ENCODE measurements at regions not wholly inside any gene's neighbourhood (a gene's known extent, or its start where the extent isn't known, plus 50 kb on each side); places are given as distances from the start of the nearest gene placed in this dataset.
"Not testable (repeated sequence)": the region's sequence is repeated elsewhere in the genome, so short reads cannot be mapped to it uniquely, and the experiment has no call there.

DNA sequence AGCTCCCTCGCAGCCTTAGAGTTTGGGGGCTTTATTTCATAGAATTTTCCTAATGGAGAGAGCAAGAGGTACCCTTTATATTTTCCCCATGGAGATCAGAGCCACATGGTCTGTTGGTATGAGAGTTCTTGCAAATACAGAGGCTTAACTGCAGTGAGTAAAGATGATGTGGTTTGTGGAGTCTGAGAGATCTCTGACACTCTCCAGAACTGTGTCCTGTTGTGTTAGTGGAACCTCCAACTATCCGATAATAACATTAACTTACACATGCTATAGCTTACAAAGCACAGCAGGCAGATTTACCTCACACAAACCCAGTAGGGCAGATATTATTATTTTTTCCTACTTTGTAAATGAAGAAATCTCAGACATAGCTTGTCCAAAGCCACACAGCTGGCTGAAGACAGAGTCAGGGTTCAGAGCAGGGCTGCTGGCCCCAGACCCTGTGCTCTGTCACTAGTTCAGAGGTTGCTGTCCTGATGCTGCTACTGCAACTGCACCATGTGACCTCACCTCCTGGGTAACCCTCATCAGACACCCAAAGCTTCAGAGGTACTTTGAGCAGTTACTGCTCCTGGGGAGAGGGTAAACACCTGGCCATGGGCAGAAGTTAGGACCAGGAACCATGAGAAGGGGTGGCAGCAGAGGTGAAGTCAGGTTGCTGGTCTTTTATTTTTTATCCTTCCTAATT, 384.8 kb upstream of the PROX1 start:
- no peak for DNase-seq

DNA sequence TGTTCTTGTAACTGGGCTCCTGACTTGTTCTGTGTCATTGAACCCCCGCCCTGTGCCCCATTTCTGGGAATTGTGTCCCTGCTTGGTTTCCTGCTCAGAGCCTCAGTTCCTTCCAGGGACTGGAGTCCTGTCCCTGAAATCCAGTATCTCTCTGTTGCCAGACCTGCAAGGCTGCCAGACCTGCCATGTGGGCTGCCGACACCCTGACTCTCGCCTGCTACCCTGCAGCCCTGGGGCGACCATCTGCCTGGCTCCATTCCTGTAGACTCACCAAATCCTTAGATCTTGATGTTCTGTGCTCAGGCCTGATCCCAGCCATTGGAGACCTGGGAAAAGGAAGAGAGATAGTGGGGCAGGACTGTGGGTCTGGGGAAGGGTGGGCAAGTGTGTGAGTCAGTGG, 383.3 kb upstream of the PROX1 start:
- no peak for DNase-seq

DNA sequence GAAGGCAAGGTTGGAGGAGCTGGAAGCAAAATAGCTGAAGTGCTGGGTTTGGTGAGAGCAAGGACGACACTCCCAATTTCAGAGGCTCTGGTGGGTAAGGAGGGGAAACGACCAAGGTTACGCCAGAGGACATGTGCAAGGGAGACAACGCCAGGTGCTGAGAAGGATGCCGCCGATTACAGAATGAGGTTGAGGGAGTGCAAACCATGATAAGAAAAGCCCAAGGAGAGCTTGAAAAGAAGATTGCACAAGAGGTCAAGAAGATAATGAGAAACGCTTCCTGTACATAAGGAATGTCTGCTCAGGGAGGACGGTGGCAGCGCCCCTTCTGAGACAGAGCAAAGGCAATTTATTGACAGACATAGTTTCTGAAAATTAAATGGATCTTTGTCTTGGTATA, 382.0 kb upstream of the PROX1 start:
- no peak for DNase-seq

DNA sequence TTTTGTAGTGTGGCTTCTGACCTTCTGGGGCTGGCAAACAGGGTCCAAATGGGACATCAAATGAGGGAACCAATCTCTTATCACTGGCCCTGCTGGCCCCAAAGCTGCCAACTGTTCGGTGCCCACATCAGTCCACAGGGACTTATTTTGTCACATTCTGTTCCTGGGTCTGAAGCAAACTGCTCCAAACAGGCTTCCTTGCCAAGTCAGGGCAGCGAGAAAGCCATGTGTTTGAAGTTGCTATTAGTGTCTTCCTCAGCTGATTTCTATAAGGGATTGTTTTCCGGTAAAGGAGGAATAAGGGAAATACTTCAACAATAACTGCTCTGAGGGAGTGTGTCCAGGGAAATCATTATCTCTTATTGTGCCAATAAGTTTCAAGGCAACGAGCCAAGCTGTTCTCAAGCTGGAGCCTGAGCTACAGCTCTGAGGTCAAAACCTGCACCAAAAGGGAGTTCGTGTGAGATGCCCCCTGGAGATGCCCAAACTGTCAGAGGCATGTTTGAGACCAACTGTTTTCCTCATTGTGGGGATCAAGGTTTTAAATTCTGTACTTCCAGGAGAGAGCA, 381.4 kb upstream of the PROX1 start:
- no peak for DNase-seq

DNA sequence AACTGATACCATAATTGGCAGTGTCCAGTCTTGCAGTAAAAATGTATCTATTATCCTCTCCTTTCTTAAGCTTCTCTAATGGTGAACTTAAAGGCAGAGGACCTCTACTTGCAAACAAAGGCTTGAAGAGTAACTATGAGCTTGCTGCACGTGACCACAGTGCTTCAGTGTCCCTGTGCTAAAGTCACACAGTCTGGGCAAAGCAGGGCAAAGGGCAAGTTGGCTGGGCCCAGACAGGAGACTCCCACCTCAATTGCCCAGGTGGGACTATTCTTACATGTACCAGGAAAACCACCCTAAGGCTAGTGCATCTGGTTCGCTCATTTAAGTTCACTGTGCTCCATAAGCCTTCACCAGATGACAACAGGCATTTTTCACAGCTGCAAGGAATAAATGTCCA, 374.2 kb upstream of the PROX1 start:
- no peak for DNase-seq

DNA sequence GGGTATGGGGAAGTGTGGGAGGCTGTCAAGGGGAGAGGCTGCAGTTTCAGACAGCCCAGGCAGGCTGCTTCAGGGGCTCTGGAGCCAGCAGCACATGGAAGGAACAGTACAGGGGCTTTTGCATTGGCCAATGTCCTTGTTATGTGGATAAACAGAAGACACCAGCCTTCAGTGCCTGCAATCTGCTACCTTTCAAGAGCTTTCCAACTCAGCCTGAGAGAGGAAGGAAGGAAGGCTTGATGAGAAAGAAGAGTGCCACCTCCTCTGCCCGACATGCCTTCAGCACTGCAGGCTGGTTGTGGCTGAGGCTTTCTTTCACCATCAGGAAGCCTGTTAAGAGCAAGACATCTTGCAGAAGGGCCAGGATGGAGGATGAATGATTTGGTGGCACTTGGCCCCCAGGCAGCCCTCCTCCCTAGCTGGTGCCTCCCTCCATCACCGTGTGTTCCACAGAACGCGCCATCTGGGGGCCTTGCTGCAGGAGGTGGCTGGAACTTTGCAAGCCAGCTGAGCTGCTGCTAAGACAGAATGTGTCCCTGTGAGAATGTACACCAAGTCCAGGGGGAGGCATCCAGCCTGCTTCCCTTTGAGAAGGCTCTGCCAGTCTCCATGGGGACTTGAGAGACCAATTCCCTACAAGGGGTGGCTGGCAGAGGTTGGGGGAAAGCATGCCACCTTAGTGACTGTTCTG, 372.4 kb upstream of the PROX1 start:
- DNase-seq, result no peak

DNA sequence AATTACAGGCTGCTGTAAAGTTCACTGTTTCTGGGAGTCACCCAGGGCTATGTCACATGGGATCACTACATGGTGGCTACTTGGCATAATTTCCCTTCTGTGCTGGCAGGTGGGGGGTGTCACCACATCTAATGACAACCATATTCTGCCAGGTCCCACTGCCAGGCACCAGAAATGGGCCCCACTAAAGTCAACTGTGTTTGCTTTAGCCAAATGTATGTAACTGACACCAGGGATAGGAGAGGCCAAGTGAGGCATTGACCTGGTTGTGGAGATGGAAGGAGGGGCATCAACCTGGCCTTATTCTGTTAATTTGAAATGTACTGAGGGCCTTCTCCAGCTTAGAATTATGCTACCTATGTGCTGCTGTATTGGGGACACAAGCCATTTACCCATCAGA, 370.6 kb upstream of the PROX1 start:
- no peak for DNase-seq

DNA sequence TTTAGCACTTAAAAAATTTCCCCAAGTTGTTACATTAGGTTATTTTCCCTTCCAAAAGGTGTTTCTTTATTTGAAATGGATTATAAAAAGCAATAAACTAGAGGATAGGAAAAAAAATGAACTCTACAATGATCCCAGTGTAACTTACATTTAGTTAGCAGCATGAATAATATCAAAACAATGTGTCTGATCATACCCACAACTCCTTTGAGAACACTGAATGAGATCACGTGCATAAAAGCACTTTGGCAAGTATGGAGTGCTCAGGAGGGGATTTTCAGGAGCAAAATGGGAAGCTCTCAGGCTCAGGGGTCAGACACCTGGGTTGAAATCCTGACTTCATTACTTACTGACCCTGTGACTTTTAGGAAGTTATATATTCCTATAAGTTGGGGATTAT, 369.7 kb upstream of the PROX1 start:
- no peak for DNase-seq

DNA sequence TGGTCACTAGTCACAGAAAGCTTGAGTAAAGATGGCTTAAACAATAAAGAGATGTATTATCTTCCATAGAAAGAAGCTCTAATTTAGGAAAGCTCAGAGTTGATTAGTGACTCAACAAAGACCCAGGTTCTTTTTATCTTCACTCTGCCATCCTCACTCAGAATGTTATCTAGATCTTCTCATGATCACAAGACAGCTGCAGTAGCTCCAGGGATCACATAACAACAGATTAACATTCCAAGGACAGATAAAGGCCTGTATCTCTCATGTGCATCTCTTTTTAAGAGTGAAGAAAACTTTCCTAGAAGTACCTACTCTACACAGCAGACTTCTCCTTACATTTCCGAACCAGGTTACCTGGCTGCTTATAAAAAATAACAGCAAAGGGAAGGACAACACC, 368.7 kb upstream of the PROX1 start:
- DNase-seq, result no peak

DNA sequence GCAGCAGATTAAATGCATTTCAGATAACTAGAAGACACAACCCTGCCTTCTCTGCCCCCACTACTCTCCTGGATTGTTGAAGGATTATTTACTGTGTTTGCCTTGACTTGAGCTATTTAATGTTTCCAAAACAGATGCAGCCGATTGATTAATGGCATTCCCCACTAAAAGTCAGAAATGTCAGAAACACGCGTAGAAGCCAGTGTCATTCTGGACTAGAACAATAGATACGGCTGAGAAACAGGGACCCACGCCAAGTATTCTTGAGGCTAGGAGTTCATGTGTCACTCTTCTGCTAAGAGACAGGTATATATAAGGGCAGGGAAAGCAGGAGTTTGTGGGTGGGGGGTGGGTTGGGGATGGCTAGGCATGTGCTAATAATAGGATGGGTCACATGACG, 366.7 kb upstream of the PROX1 start:
- DNase-seq, result no peak

DNA sequence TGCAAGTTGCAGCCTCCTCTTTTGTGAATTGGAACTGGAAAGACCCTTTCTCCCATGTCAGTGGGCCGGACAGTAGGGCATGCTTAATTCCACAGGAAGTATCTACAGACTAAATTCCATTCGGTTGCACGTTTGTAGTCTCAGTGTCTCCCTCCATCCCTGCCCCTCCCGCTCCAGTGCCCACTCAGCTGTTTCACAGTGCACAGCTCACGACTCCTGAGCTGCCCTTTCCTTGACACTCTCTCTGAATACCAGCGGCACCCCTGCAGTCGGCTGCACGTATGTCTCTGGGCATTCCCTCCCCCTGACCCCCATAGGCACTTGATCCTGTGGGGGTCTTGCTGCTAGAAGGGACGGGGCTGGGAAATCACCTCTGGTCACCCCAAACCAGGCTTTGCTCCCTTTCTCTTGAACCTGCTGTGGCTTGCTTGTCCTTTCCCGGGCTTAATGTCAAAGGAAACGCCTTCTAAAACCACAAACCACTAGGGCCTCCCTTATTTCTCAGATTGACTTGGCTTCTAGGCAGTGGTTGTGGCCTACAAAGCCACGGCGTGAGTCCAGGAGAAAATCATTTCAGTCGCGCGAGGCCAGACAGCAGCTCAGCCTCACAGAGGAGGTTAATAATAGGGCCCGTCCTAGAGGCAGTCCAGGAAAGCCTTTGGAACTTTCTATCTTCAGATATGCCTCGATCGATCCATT, 365.3 kb upstream of the PROX1 start:
- no peak for DNase-seq

DNA sequence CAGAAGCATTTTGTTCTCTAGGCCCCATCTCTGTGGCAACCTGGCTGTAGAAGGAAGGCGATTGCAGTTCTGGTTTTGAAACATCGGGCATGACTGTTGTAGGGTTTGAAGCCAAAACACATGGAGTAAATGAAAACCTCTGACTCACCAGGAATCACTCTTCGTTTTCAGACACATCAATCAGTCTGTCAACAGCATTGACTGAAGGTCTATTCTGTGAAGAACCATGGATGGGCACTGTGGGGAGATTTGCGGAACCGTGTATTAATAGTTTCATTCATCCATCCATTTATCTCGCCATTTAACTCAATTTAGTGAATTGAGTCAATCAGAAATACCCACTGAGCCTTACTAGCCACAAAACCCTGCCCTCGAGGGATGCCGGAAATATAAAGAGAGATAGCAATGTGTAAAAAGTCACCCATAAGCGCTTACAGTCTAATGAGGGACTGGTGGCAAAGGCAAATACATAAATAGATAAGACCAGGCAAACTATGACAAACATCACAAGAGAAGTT, 364.6 kb upstream of the PROX1 start:
- no peak for DNase-seq

DNA sequence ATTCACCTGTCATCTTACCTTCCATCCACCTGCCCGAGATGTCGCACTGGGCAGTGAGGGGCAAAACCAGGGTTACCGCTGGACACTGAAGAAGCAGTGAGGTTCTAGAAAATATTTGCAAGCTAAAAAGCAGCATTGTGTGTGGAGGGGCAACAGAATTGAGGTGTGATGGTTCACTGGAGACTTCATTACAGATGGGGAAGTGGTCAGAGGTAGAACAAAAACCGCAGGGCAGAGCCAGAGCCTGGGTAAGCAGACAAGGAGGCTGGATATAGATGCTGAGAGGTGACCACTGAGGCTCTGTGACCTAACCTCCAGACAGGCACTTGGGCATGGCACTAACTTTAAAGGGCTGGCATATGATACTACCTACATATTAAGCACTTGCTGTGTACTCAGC, 363.9 kb upstream of the PROX1 start:
- no peak for DNase-seq

DNA sequence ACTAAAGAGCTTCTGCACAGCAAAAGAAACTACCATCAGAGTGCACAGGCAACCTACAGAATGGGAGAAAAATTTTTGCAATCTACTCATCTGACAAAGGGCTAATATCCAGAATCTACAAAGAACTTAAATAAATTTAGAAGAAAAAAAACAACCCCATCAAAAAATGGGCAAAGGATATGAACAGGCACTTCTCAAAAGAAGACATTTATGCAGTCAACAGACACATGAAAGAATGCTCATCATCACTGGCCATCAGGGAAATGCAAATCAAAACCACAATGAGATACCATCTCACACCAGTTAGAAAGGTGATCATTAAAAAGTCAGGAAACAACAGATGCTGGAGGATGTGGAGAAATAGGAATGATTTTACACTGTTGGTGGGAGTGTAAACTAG, 351.0 kb upstream of the PROX1 start:
- DNase-seq, result not testable (repeated sequence)

DNA sequence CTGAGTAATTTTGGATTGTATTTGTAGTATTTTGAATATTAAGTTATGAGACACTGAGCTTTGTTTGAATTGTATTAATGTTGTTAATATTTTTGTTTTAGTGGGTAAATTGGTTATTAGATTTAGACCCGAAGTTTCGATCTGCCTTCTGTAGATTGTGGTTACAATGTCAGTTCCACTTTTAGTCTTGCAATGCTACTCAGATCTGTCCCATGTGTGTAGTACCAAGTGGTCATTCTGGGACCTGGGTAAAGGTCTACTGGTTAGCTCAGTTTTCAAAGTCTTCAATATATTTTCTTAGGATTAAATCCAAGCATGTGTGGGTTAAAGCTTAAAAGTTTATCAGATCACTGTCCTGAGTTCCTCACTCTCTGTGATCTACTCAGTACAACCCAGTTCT, 346.5 kb upstream of the PROX1 start:
- DNase-seq, result no peak

DNA sequence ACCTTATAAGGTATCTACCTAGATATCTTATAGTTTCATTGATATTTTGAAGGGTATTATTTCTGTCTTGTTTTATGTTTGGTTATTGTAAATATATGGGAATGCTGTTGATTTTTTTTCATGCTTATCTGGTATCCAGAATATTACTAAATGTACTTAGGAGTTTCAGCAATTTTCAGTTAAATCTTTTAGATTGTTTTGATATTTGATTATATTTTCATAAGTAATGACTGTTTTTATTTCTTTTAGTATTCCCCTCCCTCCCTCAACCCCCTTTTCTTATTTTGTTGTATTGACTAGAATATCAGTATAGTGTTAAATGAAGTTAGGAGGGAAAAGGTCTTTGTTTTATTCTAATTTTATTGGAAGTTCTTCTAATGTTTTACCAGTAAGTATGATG, 344.4 kb upstream of the PROX1 start:
- DNase-seq, result no peak

DNA sequence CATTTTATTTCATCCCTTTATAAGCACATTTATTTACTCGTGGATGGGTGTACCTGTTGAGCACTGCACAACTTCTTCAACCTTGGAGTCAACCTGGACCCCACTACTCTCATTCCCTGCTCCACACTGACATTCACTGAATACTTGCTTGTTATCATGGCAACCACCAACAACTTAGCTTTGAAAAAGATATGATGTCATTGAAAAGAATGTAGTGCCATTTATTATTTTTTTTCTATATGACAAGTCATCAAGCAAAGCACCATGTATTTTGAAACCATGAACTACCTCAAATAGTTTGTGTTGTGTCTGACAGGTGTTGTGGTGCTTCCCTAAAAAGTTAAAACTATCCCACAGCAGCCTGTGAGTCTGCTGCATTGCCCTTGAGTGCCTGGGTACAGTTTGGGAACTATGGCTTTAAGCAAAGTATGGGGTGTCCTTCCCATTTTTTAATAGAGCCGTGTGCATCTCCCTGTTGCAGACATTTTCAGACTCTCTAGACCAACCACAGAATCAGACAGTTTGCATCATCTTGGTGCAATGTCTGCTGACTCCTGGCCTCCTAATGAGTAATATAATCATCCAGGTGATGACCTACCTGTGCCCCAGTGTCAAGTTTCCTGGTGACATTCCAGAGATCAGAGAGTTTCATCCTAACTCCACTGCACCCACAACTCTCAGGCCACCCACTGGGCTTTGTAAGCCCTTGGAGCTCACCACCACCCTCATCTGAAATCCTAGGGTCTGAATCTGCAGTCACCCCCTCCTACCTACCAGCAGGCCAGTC, 339.7 kb upstream of the PROX1 start:
- no peak for DNase-seq

DNA sequence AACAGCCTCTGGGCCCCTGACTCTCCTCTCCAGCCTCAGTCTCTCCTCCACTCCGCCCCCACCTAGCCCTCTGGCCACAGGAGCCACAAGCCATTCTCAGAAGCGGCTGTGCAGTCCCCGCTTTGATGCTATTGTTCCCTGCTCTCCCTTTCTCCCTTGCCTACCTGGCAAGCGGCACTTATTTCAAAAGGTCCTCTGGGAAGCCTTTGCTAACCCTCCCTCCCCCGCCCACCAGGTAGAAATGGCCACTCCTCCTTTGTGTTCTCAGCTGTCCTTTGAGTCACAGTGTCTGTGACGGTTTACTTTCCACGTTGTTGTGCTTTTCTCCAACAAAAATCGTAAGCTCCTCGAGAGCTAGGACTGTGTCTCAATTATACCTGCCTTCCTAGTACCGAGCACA, 338.4 kb upstream of the PROX1 start:
- DNase-seq, result no peak

DNA sequence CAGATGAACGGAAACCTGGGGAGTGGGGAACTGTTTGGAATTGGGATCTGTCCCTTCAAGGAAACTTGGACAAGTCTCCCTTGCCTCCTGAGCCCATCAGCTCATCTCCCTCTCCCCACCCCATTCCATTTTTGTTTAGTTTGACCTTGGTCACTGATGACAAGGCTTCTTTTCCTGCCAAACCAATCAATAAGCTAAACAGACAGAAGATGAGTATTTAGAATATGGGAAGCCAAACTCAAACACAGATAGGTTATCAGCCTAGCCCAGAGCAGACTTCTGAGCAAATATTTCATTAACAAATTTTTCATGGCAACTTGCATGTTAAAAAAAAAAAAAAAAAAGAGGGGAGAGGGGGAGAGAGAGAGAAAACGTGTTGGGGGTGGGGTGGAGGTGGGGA, 337.2 kb upstream of the PROX1 start:
- DNase-seq, result no peak

DNA sequence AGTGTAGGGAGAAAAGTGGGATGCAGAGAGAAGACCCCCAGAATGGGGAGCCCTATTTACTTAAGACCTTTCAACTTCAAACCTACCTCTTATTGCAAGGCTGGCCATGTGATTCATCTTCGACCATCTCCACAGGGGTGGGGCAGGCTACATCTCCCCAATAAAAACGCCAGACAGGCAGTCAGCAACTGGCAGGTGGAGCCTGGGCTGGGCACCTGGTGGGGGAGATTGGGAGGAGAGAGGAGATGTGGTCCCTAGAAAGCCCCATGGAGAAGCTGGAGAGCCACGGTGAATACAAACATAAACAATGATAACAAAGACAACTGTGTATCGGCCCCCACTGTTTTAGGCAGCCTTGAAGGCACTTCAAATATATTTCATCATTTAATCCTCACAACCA, 336.7 kb upstream of the PROX1 start:
- no peak for DNase-seq

DNA sequence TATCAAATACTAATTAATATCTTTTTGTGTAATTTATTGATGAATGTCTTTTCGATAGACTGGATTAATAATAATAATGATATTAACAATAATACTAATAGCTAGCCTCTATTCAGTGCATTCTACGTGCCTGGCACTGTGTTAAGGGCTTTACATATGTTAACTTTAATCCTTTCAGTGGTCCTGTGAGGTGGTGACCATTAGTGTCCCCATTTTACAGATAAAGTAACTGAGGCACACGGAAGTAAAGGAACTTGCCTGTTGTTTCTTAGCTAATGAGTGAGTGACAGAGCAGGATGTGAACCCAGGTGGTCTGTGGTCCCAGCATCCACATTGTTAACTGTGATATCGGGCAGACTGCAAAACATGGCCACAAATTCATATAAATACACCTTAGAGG, 335.7 kb upstream of the PROX1 start:
- DNase-seq, result no peak

DNA sequence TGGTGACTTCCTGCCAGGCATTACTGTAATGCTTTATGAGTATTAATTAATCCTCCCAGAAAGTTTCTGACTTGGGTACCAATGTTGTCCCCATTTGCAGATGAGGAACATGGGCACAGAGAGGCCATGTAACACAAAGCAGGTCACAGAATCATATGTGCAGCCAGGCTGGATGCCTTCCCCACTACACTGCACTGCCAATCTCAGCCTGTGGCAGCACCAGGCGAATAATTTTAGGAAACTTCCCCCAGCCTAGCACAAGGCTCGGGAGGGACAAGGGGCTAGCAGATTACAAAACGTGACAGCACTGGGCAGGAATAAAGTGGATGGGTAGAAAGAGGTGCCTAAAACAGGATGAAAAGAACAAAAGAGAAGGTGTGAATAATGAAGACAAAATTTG, 331.7 kb upstream of the PROX1 start:
- no peak for DNase-seq

DNA sequence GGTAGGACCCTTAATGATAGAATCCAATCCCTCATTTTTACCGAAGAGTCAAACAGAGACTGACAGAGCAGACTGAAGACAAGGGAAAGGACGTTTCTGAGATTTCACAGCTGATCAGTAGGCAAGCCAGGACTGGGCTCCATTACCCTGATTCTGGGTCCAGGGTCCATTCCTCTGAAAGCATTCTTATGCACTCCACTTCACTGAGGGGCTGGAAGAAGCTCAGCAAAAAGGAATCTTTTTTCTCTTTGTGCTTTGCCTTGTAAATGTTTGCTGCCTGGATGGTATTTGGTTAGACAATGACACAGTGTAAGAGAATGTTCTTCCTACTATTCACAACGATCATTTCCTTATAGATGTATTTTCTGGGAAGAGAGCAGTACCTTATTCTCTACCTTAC, 331.3 kb upstream of the PROX1 start:
- DNase-seq, result no peak
